ENCODE measurements at regions not wholly inside any gene's neighbourhood (a gene's known extent, or its start where the extent isn't known, plus 50 kb on each side); places are given as distances from the start of the nearest gene placed in this dataset.

GRCh38 chr7:46203926-46204325 lies 282.9 kb upstream of the IGFBP3 start:
- H3K27me3 ChIP-seq (ENCODE audit: control insufficient read depth in 4 of 4, insufficient read depth in 4 of 4, low read length in 3 of 4), result no peaks in the 10 kb centered on the region
- DNase-seq (ENCODE audit: low spot score), result no peak
- 95% methylated on average over 7 of the region's 7 CpGs for WGBS
- H3K4me1 ChIP-seq (ENCODE audit: control insufficient read depth in 4 of 4, insufficient read depth in 4 of 4, low read length in 3 of 4), result peaks cover 0 to 3% (median 0%) of the 10 kb centered on the region in 4 donors
- H3K27ac ChIP-seq (ENCODE audit: low read depth in 1 of 2, low read length in 2 of 2), result no peak overlapping the region
- no peak overlapping the region for H3K9ac ChIP-seq (ENCODE audit: low read depth in 1 of 2, low read length in 2 of 2)
- no peaks in the 10 kb centered on the region for H3K9me3 ChIP-seq (ENCODE audit: control insufficient read depth in 4 of 4, low read length in 3 of 4)
- no peak overlapping the region for H3K4me3 ChIP-seq (ENCODE audit: low read depth in 1 of 3, low read length in 3 of 3)
- H3K36me3 ChIP-seq (ENCODE audit: control insufficient read depth in 4 of 4, insufficient read depth in 3 of 4, low read depth in 1 of 4, low read length in 3 of 4), result no peaks in the 10 kb centered on the region
- TF ChIP-seq MAX (IDR thresholded peaks at IDR 0.05) (no peak), RAD21 (IDR thresholded peaks at IDR 0.05) (no peak), YY1 (IDR thresholded peaks at IDR 0.05) (no peak), NR2F2 (IDR thresholded peaks at IDR 0.05) (no peak), HNF4A (conservative IDR thresholded peaks at IDR 0.05) (no peak), ATF3 (IDR thresholded peaks at IDR 0.05) (no peak), RXRA (IDR thresholded peaks at IDR 0.05) (no peak), EGR1 (IDR thresholded peaks at IDR 0.05; ENCODE audit: low read depth in 2 of 2) (no peak), FOXA2 (IDR thresholded peaks at IDR 0.05) (no peak), SP1 (IDR thresholded peaks at IDR 0.05) (no peak), CTCF (IDR thresholded peaks at IDR 0.05; ENCODE audit: low read depth, low read length, missing input control) (no peak), FOXA1 (IDR thresholded peaks at IDR 0.05) (no peak), ZBTB33 (IDR thresholded peaks at IDR 0.05) (no peak), TAF1 (conservative IDR thresholded peaks at IDR 0.05) (no peak), REST (IDR thresholded peaks at IDR 0.05) (no peak), HNF4G (IDR thresholded peaks at IDR 0.05) (no peak), JUND (IDR thresholded peaks at IDR 0.05) (no peak)

- no peak overlapping the region for H3K4me3 ChIP-seq (ENCODE audit: low read depth in 1 of 3, low read length in 3 of 3)
- H3K9ac ChIP-seq (ENCODE audit: low read depth in 1 of 2, low read length in 2 of 2), result no peak overlapping the region
- DNase-seq (ENCODE audit: low spot score), result no peak
- no peaks in the 10 kb centered on the region for H3K4me1 ChIP-seq (ENCODE audit: control insufficient read depth in 4 of 4, insufficient read depth in 4 of 4, low read length in 3 of 4)
- no peaks in the 10 kb centered on the region for H3K27me3 ChIP-seq (ENCODE audit: control insufficient read depth in 4 of 4, insufficient read depth in 4 of 4, low read length in 3 of 4)
- H3K27ac ChIP-seq (ENCODE audit: low read depth in 1 of 2, low read length in 2 of 2), result no peak overlapping the region
- H3K36me3 ChIP-seq (ENCODE audit: control insufficient read depth in 4 of 4, insufficient read depth in 3 of 4, low read depth in 1 of 4, low read length in 3 of 4), result no peaks in the 10 kb centered on the region
- no peaks in the 10 kb centered on the region for H3K9me3 ChIP-seq (ENCODE audit: control insufficient read depth in 4 of 4, low read length in 3 of 4)
- 95% methylated on average over 2 of the region's 2 CpGs for WGBS
- no peak for TF ChIP-seq JUND (IDR thresholded peaks at IDR 0.05)
- TF ChIP-seq ATF3 (IDR thresholded peaks at IDR 0.05), result no peak
- no peak for TF ChIP-seq MAX (IDR thresholded peaks at IDR 0.05)
- no peak for TF ChIP-seq FOXA1 (IDR thresholded peaks at IDR 0.05)
- no peak for TF ChIP-seq YY1 (IDR thresholded peaks at IDR 0.05)
- TF ChIP-seq RAD21 (IDR thresholded peaks at IDR 0.05), result no peak
- TF ChIP-seq NR2F2 (IDR thresholded peaks at IDR 0.05), result no peak
- TF ChIP-seq EGR1 (IDR thresholded peaks at IDR 0.05; ENCODE audit: low read depth in 2 of 2), result no peak
- TF ChIP-seq RXRA (IDR thresholded peaks at IDR 0.05), result no peak
- no peak for TF ChIP-seq CTCF (IDR thresholded peaks at IDR 0.05; ENCODE audit: low read depth, low read length, missing input control)
- TF ChIP-seq ZBTB33 (IDR thresholded peaks at IDR 0.05), result no peak
- no peak for TF ChIP-seq SP1 (IDR thresholded peaks at IDR 0.05)
These were observed 281.3 kb upstream of the IGFBP3 start for GRCh38 chr7:46202379-46202778.

Data from liver (tissue), 8 donors.